ENCODE measurements at regions not wholly inside any gene's neighbourhood (a gene's known extent, or its start where the extent isn't known, plus 50 kb on each side); places are given as distances from the start of the nearest gene placed in this dataset.

GRCh38 chr11:70616938-70617654 is 218.8 kb downstream of the CTTN start:
- no peak for TF ChIP-seq POLR2A (IDR thresholded peaks at IDR 0.05; ENCODE audit: low read length)
- no peak for TF ChIP-seq GATA1 (IDR thresholded peaks at IDR 0.05; ENCODE audit: low read depth, low read length)

All from erythroblast (primary cell).